ENCODE measurements at regions not wholly inside any gene's neighbourhood (a gene's known extent, or its start where the extent isn't known, plus 50 kb on each side); places are given as distances from the start of the nearest gene placed in this dataset.

DNA sequence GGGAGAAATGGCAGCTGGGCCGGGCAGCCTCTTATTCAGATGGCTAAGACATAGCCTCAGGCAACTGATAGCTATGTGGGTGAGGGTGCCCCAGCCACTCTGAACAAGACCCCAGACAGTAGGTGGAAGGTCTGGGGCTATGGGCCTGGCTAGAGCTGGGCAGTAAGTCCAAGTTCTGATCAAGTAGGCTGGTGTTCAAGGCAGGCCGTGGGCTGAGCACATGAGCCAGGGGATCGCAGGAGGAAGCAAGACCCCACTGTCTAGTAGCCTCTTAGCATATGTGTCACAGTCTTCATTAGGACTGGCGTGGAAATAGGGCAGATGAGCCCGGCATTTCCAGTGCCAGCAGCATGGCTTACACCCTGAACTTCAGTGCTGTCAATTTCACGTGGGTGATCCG is 192.1 kb downstream of the ADAMTS15 start:
- H3K9me3 ChIP-seq (ENCODE audit: control insufficient read depth, insufficient read depth, low read depth, low read length): no peaks in the 10 kb centered on the region
- DNase-seq (ENCODE audit: low read depth, low spot score): no peak
- no peak for ATAC-seq
- H3K27ac ChIP-seq (ENCODE audit: low read length): peak overlapping the region; percentile 99
- intact Hi-C loops (cut with micrococcal nuclease; ENCODE audit: unreplicated experiment) (no loop called here), in situ Hi-C loops (cut with HindIII; ENCODE audit: low pct_unique_long_range_greater_than_20kb, low sequenced_read_pairs) (no loop called here)
- no TSS peak for BruUV-seq (replicated peaks)
- no peaks in the 10 kb centered on the region for H3K27me3 ChIP-seq (ENCODE audit: control insufficient read depth, insufficient read depth, low read length)
- ChIA-PET POLR2A (no interaction called here), CTCF (no interaction called here)
- H3K4me1 ChIP-seq (ENCODE audit: control insufficient read depth, insufficient read depth, low read length): peaks cover 52% of the 10 kb centered on the region
- no peak overlapping the region for H3K4me3 ChIP-seq (ENCODE audit: low read depth in 2 of 2, low read length in 2 of 2)
- H3K36me3 ChIP-seq (ENCODE audit: control insufficient read depth, insufficient read depth, low read length): no peaks in the 10 kb centered on the region
- TF ChIP-seq POLR2AphosphoS5 (IDR thresholded peaks at IDR 0.05; ENCODE audit: low read depth, low read length) (no peak), SIN3A (IDR thresholded peaks at IDR 0.05; ENCODE audit: borderline replicate concordance, insufficient read depth, low read depth, low read length) (no peak), TCF7L2 (IDR thresholded peaks at IDR 0.05; ENCODE audit: low read depth, low read length) (no peak)
- TF ChIP-seq, protein P1, sequence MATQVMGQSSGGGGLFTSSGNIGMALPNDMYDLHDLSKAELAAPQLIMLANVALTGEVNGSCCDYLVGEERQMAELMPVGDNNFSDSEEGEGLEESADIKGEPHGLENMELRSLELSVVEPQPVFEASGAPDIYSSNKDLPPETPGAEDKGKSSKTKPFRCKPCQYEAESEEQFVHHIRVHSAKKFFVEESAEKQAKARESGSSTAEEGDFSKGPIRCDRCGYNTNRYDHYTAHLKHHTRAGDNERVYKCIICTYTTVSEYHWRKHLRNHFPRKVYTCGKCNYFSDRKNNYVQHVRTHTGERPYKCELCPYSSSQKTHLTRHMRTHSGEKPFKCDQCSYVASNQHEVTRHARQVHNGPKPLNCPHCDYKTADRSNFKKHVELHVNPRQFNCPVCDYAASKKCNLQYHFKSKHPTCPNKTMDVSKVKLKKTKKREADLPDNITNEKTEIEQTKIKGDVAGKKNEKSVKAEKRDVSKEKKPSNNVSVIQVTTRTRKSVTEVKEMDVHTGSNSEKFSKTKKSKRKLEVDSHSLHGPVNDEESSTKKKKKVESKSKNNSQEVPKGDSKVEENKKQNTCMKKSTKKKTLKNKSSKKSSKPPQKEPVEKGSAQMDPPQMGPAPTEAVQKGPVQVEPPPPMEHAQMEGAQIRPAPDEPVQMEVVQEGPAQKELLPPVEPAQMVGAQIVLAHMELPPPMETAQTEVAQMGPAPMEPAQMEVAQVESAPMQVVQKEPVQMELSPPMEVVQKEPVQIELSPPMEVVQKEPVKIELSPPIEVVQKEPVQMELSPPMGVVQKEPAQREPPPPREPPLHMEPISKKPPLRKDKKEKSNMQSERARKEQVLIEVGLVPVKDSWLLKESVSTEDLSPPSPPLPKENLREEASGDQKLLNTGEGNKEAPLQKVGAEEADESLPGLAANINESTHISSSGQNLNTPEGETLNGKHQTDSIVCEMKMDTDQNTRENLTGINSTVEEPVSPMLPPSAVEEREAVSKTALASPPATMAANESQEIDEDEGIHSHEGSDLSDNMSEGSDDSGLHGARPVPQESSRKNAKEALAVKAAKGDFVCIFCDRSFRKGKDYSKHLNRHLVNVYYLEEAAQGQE (IDR thresholded peaks at IDR 0.05; ENCODE audit: insufficient read depth in 1 of 2, low read depth in 2 of 2, low read length in 1 of 2): no peak
- TF ChIP-seq, protein P2, sequence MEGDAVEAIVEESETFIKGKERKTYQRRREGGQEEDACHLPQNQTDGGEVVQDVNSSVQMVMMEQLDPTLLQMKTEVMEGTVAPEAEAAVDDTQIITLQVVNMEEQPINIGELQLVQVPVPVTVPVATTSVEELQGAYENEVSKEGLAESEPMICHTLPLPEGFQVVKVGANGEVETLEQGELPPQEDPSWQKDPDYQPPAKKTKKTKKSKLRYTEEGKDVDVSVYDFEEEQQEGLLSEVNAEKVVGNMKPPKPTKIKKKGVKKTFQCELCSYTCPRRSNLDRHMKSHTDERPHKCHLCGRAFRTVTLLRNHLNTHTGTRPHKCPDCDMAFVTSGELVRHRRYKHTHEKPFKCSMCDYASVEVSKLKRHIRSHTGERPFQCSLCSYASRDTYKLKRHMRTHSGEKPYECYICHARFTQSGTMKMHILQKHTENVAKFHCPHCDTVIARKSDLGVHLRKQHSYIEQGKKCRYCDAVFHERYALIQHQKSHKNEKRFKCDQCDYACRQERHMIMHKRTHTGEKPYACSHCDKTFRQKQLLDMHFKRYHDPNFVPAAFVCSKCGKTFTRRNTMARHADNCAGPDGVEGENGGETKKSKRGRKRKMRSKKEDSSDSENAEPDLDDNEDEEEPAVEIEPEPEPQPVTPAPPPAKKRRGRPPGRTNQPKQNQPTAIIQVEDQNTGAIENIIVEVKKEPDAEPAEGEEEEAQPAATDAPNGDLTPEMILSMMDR (IDR thresholded peaks at IDR 0.05): no peak

DNA sequence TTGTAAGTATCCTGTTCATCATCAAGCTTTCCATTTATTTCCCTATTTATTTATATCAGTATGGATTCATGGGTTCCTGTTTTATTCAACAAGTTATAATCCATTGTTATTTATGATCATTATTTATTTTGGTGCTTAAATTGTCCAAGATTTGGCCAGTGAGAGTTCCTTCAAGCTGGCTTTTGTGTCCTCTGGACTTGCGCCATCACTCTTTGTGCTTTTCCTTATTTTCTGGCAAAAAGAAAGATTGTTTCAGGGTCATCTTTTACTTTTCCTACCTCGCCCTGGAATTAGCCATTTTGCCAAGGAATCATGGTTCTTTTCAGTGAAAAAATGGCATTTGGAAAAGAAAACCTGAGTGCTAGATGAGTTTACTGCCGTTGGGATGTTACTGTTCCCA is 193.4 kb downstream of the ADAMTS15 start:
- ATAC-seq (no peak), DNase-seq (ENCODE audit: low read depth, low spot score) (no peak)
- peak overlapping the region; percentile 75 for H3K27ac ChIP-seq (ENCODE audit: low read length)
- in situ Hi-C loops (cut with HindIII; ENCODE audit: low pct_unique_long_range_greater_than_20kb, low sequenced_read_pairs) (no loop called here), intact Hi-C loops (cut with micrococcal nuclease; ENCODE audit: unreplicated experiment) (no loop called here)
- no peaks in the 10 kb centered on the region for H3K9me3 ChIP-seq (ENCODE audit: control insufficient read depth, insufficient read depth, low read depth, low read length)
- no peaks in the 10 kb centered on the region for H3K27me3 ChIP-seq (ENCODE audit: control insufficient read depth, insufficient read depth, low read length)
- BruUV-seq (replicated peaks): no TSS peak
- TF ChIP-seq SIN3A (IDR thresholded peaks at IDR 0.05; ENCODE audit: borderline replicate concordance, insufficient read depth, low read depth, low read length): no peak
- TF ChIP-seq TCF7L2 (IDR thresholded peaks at IDR 0.05; ENCODE audit: low read depth, low read length): no peak
- TF ChIP-seq, protein P2 (IDR thresholded peaks at IDR 0.05): no peak
- TF ChIP-seq POLR2AphosphoS5 (IDR thresholded peaks at IDR 0.05; ENCODE audit: low read depth, low read length): no peak
- TF ChIP-seq, protein P1 (IDR thresholded peaks at IDR 0.05; ENCODE audit: insufficient read depth in 1 of 2, low read depth in 2 of 2, low read length in 1 of 2): no peak
- POLR2A ChIA-PET: no interaction called here
- H3K4me3 ChIP-seq (ENCODE audit: low read depth in 2 of 2, low read length in 2 of 2): no peak overlapping the region
- H3K36me3 ChIP-seq (ENCODE audit: control insufficient read depth, insufficient read depth, low read length): no peaks in the 10 kb centered on the region
- H3K4me1 ChIP-seq (ENCODE audit: control insufficient read depth, insufficient read depth, low read length): peaks cover 45% of the 10 kb centered on the region
- CTCF ChIA-PET: no interaction called here

Data from Panc1 (cell line).